HG03460 (cell line): ENCODE measurements at regions not wholly inside any gene's neighbourhood (a gene's known extent, or its start where the extent isn't known, plus 50 kb on each side); places are given as distances from the start of the nearest gene placed in this dataset.

Source experiments
- ATAC-seq: cut with Tn5 transposase; IDR thresholded peaks from one replicate; pipeline ENCODE4 v1.9.1; 2021; ENCODE audit not compliant: unreplicated experiment

DNA sequence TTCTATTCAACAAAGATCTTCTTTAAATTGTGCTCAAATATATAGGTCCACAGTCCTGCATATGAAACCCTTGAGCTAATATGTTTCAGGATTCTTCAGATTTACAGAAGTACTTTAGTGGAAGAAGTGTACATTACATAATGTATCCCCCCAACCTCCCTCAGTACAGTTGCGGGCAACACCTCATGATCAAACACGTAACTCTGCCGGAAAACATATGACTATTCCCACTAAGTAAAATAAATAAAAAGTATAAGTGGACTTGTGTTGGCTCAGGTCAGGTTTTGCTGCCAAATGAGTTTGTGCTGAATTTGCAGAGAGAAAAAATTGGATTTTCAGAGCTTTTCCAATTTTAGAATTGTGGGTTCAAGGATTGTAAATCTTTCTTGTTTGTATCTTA lies 267.6 kb upstream of the MDFIC2 start:
- ATAC-seq = no peak

DNA sequence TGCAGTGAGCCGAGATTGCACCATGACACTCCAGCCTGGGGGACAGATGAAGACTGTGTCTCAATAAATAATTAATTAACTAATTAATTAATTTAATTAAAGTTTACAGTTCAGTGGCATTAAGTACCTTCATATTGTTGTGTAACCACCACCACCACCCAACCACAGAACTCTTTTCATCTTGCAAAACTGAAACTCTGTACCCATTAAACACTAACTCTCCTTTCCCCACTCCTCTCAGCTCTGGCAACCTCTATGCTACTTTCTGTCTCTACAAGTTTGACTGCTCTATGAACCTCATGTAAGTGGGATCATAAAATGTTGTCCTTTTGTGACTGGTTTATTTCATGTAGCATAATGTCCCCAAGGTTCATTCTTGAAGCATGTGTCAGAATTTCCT lies 259.3 kb upstream of the MDFIC2 start:
- no peak for ATAC-seq

DNA sequence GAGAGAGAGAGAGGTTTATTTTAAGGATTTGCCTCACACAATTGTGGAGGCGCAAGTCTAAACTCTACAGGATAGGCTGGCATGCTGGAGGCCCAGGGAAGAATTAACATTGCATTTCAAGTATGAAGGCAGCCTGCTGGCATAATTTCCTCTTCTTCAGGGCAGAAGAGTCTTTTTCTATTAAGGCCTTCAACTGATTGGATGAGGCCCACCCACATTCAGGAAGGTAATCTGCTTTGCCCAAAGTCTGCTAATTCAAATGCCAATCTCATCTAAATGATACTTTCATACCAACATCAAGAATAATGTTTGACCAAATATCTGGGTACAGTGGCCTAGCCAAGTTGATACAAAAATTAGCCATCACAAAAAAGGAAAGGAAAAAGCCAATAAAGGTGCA lies 258.1 kb upstream of the MDFIC2 start:
- ATAC-seq = no peak

DNA sequence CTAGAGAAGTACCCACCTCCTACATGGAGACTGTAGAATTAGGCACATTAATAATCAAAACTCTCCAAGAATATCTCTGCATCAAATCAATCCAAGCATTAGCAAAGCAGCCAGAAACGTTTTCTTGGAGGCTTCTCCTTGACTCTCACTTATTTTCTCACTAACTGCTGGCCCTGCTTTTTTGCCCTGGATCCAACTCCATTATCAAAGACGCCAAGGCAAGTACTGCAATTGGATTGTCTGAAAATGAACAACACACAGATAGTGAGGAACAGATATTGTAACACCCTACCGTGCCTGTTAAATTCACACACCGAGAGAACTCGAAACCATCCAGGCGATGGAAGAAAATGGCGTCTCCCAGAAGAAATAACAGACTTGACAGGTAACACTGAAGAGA lies 256.2 kb upstream of the MDFIC2 start:
- no peak for ATAC-seq

DNA sequence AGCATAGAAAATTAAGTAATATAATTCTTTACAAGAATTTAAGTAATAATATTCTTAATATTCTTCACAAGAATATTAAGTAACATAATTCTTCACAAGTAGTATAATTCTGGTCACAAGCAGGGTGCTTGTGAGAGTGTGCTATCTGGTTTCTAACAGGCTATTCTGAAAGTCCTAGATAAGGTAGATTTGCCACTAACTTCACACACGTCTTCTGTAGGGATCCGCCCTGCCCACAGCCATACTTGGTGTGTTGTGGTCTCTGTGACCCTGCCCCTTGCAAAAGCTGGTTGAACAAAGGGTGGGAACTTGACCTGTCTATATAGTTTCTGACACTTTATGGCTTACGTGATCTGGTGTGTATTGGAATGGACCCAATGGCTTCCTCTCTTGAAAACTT lies 253.4 kb upstream of the MDFIC2 start:
- no peak for ATAC-seq

DNA sequence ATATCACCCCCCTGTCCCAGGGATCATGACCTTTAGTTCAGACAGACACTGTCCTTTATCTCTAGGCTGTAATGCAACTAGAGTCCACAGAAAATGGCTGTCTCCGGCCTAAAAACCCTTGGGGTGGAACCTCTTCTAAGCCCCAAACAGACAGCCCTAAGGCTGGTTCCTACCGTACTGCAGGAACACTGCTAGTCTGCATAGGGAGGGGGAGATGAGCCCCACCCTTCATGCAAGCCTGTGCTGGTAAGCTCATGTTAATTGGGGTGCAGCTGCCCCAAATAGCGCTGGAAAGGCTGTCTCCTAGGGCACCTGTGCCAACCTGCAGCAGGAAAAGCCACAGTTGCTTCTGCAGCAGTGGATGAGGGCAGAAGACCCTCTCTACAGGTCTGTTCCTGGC lies 252.1 kb upstream of the MDFIC2 start:
- ATAC-seq = no peak

DNA sequence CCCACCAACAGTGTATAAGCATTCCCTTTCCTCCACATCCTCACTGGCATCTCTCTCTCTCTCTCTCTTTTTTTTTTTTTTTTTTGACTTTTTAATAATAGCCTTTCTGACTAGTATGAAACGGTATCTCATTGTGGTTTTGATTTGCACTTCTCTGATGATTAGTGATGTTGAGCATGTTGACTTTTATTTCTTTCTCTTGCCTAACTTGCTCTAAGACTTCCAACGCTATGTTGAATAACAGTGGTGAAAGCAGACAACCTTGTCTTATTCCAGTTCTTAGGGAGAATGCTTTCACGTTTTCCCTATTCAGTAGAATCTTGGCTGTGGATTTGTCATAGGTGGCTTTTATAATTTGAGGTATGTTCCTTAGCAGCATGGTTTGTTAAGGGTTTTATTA lies 249.4 kb upstream of the MDFIC2 start:
- no peak for ATAC-seq

DNA sequence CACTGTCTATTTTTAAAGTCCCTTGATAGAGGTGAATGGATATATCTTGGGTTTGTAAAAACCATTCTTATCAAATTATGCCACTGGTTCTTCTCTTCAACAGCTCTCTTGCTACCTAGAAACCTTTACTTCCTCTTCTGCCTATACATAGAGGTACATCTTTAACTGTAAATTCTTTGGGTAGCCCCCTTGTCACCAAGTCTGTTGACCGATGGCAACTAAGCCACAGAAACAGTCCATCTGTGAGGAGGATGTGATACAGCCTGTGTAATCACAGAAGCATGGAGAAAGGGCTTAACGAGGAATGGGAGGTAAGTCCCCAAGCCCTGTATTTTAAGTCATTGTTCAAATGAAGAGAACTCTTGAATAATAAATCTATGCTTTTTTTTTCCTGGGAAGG lies 246.5 kb upstream of the MDFIC2 start:
- ATAC-seq = no peak

DNA sequence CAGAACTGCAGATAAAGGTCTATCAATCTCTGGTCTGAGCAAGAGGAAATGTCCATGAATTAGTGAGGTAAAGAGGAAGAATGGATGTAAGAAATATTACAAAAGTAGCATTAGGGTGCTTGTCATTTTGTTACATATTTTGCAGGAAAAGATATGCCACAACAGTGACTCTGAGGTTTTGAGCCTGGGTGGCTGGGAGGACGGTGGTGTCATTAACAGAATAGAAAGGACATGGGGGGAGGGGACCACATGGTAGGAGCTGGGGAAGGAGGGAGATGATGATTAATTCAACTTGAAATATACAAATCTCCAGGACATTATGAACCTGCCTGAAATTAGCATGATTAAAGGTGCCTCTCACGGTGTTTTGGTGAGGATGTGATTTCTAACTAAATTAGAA lies 245.5 kb upstream of the MDFIC2 start:
- ATAC-seq = no peak

DNA sequence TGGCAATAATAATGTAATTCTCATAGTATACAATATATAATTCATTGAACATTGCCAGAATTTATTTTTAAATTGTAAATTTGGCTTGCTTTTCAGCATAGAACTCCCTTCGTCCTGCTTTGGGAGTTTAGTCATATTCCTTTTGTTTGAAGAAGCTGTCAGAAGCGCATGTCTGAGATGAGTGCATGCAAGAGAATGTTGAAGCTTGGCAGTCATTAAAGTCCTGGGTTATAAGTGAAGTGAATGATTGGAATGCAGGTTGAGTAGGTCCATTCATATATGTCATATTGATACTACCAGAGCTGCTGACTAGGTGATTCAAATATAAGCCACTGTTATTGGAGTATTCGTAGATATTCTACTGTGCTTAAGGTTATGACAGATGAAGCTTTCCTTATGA lies 243.6 kb upstream of the MDFIC2 start:
- ATAC-seq = no peak

DNA sequence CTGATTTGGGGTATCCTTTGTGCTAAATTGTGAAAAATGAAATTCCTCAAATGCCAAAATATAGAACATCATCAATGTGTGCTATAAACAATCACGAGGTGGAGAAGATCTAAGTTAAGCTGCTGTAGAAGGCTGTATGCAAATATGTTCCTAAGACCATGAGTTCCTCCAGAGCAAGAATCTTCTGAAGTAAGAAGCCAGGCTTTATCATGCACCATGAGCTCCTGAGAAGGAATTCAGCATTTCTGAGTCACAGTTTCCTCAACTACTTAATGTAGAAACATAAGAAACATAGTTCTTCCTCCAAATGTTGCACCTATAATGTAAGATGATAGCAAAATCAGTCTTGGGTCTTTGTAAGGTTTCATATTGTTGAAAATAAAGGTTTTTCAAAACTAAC lies 241.7 kb upstream of the MDFIC2 start:
- no peak for ATAC-seq

DNA sequence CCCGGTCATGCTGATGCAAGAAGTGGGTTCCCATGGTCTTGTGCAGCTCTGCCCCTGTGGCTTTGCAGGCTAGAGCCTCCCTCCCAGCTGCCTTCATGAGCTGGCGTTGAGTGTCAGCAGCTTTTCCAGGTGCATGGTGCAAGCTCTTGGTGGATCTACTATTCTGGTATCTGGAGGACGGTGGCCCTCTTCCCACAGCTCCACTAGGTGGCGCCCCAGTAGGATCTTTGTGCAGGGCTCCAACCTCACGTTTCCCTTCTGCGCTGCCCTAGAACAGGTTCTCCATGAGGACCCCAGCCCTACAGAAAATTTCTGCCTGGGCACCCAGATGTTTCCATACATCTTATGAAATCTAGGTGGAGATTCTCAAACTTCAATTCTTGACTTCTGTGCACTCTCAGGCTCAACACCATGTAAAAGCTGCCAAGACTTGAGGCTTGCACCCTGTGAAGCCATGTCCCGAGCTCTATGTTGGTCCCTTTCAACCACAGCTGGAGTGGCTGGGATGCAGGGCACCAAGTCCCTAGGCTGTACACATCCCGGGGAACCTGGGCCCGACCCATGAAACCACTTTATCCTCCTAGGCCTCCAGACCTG lies 238.4 kb upstream of the MDFIC2 start:
- peak; percentile 93 for ATAC-seq

DNA sequence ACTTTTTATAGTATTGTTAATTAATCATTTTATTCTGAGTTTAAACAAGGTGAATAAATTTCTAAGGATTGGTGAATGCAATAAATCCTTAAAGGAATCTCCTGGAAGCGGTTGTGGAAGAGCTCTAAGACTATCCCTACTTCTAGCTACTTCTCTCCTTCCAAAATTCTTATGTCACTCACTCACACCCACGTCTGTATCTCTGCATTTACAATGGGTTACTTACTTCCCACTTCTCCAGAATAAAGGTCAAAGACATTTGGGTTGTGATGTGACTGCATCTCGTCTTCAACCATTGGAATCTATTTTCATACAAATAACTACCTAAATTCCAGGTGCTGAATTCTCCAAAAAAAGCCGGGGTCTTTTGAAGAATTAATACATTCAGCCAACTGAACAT lies 234.2 kb upstream of the MDFIC2 start:
- no peak for ATAC-seq

DNA sequence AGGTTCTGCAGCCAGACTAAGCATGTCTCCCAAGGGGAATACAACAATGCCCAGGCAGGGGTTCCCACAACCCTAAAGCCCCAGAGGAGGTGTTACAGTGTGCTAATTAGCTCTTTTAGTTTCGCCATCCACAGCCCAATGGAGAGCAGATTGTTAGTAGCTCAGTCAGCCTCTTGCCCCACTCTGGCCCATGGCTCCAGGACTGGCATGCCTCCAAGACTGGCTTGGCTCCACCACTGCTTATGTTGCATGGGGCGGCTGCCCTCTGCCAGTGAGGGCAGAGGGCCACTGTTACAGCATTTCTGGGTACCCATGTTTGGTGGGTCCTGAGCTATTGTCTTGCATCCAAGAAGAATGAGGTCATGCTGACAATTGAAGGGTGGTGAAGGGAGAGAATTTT lies 231.1 kb upstream of the MDFIC2 start:
- no peak for ATAC-seq

DNA sequence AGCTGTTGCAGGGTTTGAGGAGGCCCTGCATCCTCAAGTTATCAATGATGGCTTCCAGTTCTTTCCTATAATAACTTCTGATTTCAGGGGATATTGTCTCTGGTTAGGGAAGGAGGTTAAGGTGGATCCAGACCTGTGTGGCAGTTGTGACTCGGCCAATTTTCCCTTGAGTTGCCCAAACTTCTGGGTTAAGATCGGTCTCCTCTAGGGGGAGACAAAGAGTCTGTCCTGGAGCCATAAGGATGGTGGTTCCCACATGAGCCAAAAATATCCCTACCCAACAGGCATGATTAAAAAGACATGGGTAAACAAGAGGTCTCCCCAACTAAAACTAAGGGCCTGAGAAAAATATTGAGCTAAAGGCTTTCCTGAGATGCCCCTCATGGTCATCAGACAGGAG lies 227.5 kb upstream of the MDFIC2 start:
- no peak for ATAC-seq

DNA sequence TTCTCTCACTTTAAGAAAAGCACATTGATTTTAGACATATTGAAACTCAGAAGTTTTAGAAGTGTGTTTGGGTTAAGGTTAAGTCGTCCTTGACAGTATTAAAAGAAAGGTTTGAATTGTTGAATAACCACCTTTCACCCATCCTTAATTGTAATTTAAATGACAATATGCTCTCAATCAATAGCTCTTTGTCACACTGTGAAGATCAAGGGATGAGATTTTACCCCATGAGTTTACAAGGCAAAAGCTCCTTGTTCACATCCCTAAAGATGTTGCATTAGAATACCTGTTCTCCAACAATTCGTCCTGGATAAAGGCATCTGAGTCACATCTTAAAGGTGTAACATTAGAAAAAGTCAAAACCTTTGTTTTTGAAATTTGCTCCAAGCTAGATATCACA lies 220.4 kb upstream of the MDFIC2 start:
- ATAC-seq = no peak

DNA sequence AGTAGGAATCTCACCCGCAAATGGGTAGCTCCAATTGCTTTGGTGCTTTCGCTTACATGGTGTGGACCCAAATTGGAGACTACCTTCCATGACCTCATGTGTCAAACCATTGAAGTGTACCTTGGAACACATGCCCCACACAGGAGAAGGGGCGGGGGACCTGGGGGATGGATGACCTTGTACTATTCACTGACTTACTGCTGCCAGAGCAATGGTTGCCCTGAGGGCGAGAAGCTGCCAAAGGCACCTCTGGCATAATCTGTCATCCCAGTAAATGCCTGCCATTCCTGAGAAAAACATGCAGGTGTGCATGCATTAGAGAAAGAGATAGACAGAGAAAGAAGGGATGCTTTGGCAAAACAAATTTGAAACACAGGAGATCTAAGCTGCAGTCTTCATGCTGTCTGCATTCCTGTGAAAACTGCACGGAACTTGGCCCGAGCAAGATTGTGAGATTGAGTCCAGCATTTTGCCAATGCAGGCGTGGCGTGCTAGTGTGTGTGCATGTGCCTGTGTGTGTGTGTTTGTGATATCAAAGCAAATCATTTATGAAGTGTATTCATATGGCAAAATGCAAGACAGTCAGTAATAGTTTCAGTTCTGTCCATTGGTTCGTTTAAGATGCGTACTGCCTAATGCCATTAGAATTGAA lies 219.5 kb upstream of the MDFIC2 start:
- ATAC-seq = no peak

DNA sequence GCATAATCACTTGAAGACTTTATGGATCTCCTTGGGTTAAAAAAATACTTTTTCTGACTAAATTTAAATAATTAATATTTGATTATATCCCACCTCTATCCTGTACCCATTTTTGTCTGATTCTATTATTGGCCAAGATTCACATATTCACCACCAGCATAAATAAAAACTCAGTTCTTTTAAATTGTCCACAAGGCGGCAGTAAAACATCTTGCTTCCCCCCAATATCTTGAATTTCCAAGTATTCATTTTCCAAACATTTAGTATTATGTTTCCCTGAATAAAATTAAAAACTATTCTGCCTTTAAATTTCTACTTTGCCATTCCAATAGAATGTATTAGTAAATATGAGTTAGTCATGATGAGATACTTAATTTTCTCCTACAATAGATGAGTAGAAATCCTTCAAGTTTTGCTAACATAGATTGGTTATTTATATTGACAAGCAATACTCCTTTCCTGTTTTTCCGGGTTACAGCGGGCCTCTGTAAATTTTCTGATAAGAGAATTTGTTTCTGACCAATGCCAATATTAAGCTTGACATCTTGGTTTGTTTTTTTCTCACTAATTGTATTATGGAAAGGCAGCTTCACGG lies 218.7 kb upstream of the MDFIC2 start:
- ATAC-seq = no peak

DNA sequence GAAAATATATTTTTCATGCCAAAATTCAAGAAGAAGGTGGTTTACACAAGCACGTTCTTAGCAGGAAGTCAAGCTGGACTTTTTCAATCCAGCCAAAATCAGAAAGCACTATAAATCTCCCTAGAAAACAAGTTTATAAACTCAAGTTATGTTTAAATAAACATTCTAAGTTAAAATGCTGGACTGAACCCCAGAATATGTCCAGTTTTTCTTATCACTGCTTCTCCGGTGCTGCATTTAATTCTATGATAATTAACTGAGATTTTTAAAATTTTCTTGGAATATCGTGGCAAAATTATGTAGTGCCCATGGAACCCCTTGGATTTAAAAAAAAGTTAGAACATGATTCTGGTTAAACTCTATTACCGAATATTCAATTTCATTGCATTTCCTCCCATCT lies 218.2 kb upstream of the MDFIC2 start:
- no peak for ATAC-seq

DNA sequence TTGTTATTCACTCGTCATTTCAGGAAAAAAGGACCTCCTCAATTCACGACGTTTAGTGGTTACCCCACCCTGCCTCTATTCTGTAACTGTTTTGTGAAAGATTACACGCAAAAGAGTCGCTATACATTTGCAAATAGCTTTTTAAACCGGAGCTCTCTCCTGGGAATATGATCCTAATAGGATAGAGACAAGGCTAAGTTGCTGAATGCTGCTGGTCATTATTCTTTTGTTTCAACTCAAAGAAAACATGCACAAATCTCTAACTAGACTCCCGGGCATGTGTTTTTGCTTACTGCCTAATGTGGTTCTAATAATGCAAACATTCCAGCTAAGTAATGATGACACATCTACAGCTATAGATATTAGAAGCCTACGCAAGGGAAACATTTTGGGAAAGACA lies 214.6 kb upstream of the MDFIC2 start:
- ATAC-seq = no peak

DNA sequence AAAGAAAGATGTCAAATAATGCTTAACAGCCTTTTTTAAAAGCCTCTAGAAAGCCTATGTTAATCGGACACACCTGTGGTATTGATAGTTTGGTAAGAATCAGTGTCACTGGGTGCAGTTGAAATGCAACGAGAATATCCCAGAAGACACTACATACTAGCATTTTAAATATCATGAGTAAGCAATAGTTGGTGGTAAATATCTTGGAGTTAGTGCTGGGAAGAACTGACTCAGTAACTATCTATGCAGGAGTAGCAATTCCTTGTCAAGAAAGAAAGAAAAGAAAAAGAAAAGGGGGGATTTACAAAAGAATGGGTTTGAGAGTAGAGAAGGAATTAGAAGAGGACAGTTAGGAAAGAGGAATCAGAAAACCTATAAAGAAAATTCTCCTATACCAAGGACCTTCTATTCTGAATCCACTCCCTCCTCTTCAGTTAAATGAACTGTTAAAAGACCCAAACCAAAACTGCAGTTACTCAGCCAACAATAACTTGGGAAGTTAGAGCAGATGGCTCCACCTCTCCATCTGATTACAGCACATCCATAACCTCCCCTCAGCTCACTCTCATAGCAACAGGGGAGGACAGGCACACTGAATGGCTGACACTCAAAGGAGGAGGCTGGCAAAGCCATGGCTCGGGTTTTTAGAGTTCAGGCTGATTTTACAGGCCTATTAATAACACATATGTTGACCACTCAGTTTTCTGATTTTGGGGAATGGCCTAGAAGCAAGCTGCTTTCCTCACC lies 207.6 kb upstream of the MDFIC2 start:
- ATAC-seq = no peak

DNA sequence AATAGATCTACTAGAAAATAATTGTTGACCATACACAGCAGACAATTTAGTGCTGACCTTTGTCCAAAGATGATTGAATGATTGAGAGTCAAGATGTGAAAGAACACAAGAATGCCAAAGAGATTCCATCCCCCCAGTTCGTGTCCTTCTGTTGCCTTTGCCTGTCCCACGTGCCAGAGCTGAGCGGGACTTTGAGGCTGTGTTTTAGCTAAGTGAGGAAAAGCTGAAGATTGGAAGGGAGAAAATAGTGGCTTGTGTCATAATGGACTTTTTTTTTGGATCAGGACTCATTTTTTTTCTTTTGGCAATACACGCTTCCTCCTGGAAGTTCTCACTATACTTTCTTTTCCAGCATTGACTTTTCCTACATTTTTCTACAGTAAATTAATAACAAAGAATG lies 206.6 kb upstream of the MDFIC2 start:
- no peak for ATAC-seq
